ENCODE measurements at regions not wholly inside any gene's neighbourhood (a gene's known extent, or its start where the extent isn't known, plus 50 kb on each side); places are given as distances from the start of the nearest gene placed in this dataset.
"Not testable (repeated sequence)": the region's sequence is repeated elsewhere in the genome, so short reads cannot be mapped to it uniquely, and the experiment has no call there.

DNA sequence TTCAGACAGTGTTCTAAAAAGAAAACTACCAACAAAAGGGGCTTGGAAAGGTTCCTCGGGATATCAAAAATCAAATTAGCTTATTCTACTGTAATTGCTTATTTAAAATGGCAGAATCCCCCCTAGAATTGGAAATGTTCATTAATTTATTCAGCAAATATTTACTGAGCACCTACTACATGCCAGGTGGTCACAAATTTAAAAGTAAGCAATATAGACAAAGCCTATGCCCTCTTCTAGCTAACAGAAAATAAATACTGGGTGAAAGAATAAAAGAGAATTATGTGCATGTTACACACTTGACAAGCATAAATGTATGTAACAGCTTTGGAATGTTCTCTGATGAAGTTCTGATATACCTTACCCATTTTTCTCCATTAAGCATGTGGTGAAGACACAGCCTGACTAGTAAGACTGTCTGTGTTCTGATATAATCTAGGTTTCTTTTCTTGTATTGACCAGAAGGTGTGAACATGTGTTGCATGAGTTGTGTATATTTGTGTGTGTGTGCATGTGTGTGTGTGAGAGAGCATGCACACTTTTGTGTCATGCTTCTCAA is 606.7 kb upstream of the CITED2 start:
- peak overlapping the region; percentile 81 for H3K27ac Mint-ChIP-seq
- H3K27me3 Mint-ChIP-seq (ENCODE audit: insufficient read depth): no peaks in the 10 kb centered on the region
- peaks cover 9% of the 10 kb centered on the region for H3K36me3 Mint-ChIP-seq (ENCODE audit: low read depth)
- TF ChIP-seq CTCF (IDR thresholded peaks at IDR 0.05): no peak
- H3K4me1 Mint-ChIP-seq (ENCODE audit: low read depth): peaks cover 96% of the 10 kb centered on the region
- DNase-seq: no peak
- H3K9me3 Mint-ChIP-seq: no peaks in the 10 kb centered on the region
- H3K4me3 Mint-ChIP-seq: peak overlapping the region; percentile 26

GRCh38 chr6:139980631-139981030 is 606.2 kb upstream of the CITED2 start:
- DNase-seq: peak; percentile 59
- not testable (repeated sequence) for H3K27me3 Mint-ChIP-seq (ENCODE audit: insufficient read depth); H3K36me3 Mint-ChIP-seq (ENCODE audit: low read depth); H3K9me3 Mint-ChIP-seq
- peak overlapping the region; percentile 81 for H3K27ac Mint-ChIP-seq
- H3K4me3 Mint-ChIP-seq: peak overlapping the region; percentile 31
- H3K4me1 Mint-ChIP-seq (ENCODE audit: low read depth): peaks cover 96% of the 10 kb centered on the region

GRCh38 chr6:139979021-139979725 is 604.7 kb upstream of the CITED2 start:
- Mint-ChIP-seq H3K27me3 (ENCODE audit: insufficient read depth) (no peaks in the 10 kb centered on the region), H3K36me3 (ENCODE audit: low read depth) (peaks cover 5% of the 10 kb centered on the region; the same call in 1 of the 2 replicates), H3K4me1 (ENCODE audit: low read depth) (peaks cover 94% of the 10 kb centered on the region), H3K27ac (peak overlapping the region; percentile 81), H3K9me3 (no peaks in the 10 kb centered on the region), H3K4me3 (peak overlapping the region; percentile 8; the same call in 1 of the 2 replicates)
- TF ChIP-seq CTCF (IDR thresholded peaks at IDR 0.05): no peak
- no peak for DNase-seq

- H3K27ac Mint-ChIP-seq: peak overlapping the region; percentile 81
- peaks cover 94% of the 10 kb centered on the region for H3K4me1 Mint-ChIP-seq (ENCODE audit: low read depth)
- H3K4me3 Mint-ChIP-seq: 0 out of 2 replicates have a peak overlapping the region, but pooled peaks have one; percentile 14
- peaks cover 5% of the 10 kb centered on the region; the same call in 1 of the 2 replicates for H3K36me3 Mint-ChIP-seq (ENCODE audit: low read depth)
- TF ChIP-seq CTCF (IDR thresholded peaks at IDR 0.05): no peak
- DNase-seq: peak; percentile 86
- no peaks in the 10 kb centered on the region for H3K9me3 Mint-ChIP-seq
- no peaks in the 10 kb centered on the region for H3K27me3 Mint-ChIP-seq (ENCODE audit: insufficient read depth)
Observed at GRCh38 chr6:139977887-139978332, 603.5 kb upstream of the CITED2 start.

DNA sequence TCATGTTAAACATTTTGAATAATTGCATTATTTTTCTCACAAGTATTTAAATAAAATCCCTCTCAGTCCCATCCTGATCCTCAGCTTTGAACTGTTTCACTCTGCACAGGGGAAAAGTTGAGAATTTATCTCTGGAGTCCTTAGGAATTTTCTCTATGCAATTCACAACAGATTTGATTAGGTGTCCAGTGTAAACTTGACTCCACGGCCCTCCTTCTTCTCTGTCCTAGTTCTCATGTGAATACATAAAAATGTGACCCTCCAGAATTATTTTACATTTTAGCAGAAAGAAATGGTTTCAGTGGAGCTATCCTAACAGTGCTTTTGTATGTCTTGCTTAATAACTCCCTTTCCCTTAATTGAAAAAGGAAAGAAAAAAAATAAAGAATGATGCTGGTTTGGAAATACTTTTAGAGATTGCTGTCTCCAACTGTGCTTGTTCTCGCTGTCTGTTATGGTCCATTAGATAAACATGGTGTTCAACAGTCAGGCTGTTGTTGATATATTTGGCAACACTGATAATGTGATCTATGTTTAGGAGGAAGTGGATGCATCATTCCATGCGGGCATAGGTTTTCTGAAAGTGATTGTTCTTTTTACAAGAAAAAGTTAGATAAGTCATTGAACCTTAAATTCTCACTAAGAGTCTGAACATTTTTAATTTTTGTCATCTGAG is 599.4 kb upstream of the CITED2 start:
- TF ChIP-seq CTCF (IDR thresholded peaks at IDR 0.05): no peak
- Mint-ChIP-seq H3K9me3 (peaks cover 18% of the 10 kb centered on the region), H3K36me3 (ENCODE audit: low read depth) (peaks cover 29% of the 10 kb centered on the region), H3K4me3 (peak overlapping the region; percentile 72), H3K27ac (peak overlapping the region; percentile 83), H3K4me1 (ENCODE audit: low read depth) (peaks cover 88% of the 10 kb centered on the region), H3K27me3 (ENCODE audit: insufficient read depth) (no peaks in the 10 kb centered on the region)
- DNase-seq: peak; percentile 78

DNA sequence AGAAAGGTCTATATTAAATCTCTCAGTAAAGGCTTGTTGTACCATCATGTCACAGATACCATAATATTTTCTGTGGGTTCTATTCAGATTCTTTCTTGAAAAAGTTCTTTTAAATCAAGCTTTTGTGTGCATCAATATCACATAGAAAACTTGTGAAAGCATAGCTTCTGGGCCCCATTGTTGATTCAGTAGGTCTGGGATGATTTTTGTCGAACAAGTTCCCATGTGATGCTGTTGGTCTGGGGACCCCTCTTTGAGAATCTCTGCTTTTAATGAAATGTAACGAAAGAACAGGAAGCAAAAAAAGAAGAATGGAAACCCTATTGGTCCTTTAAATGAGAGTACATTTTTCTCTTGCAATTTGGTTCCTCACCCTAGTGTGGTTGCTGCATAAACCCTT is 597.7 kb upstream of the CITED2 start:
- no peak for TF ChIP-seq CTCF (IDR thresholded peaks at IDR 0.05)
- peaks cover 40% of the 10 kb centered on the region for H3K36me3 Mint-ChIP-seq (ENCODE audit: low read depth)
- DNase-seq: no peak
- peaks cover 18% of the 10 kb centered on the region for H3K9me3 Mint-ChIP-seq
- peaks cover 87% of the 10 kb centered on the region for H3K4me1 Mint-ChIP-seq (ENCODE audit: low read depth)
- no peaks in the 10 kb centered on the region; the same call in 1 of the 2 replicates for H3K27me3 Mint-ChIP-seq (ENCODE audit: insufficient read depth)
- no peak overlapping the region for H3K4me3 Mint-ChIP-seq
- no peak overlapping the region for H3K27ac Mint-ChIP-seq

Measured in HFFc6 (cell line).